Fibroblast of lung (primary cell): ENCODE measurements at regions not wholly inside any gene's neighbourhood (a gene's known extent, or its start where the extent isn't known, plus 50 kb on each side); places are given as distances from the start of the nearest gene placed in this dataset.
A peak's percentile ranks its signal among the peaks of the same experiment; 100 is the strongest.

Experiments
- DNase-seq, 2 donors: peaks; one replicate each; pipeline versions ENCODE4 v3.0.0 to v3.0.0-alpha.2; 2010; ENCODE audit warnings: low read depth in 2 of 2
- H2AFZ ChIP-seq: 2 replicates; pipeline ENCODE4 v1.5.1; 2012; ENCODE audit warnings: low read length, control low read depth, inconsistent platforms
- H3K27ac ChIP-seq: 2 replicates; pipeline ENCODE4 v1.5.1; 2011; ENCODE audit warnings: low read length, control low read depth; ENCODE audit not compliant: insufficient read depth
- H3K27me3 ChIP-seq: 2 replicates; pipeline ENCODE4 v1.5.1; 2011; ENCODE audit warnings: mild to moderate bottlenecking, low read length; ENCODE audit not compliant: control insufficient read depth, insufficient read depth
- H3K36me3 ChIP-seq: 2 replicates; pipeline ENCODE4 v1.5.1; 2011; ENCODE audit warnings: low read length; ENCODE audit not compliant: control insufficient read depth, insufficient read depth
- H3K4me1 ChIP-seq: 2 replicates; pipeline ENCODE4 v1.5.1; 2011; ENCODE audit warnings: low read length; ENCODE audit not compliant: control insufficient read depth, insufficient read depth; ENCODE audit errors: extremely low read depth
- H3K4me2 ChIP-seq: 2 replicates; pipeline ENCODE4 v1.5.1; 2011; ENCODE audit warnings: low read length, control low read depth; ENCODE audit not compliant: insufficient read depth; ENCODE audit errors: extremely low read depth
- H3K4me3 ChIP-seq, 4 experiments: fragments of 200-600 bp in 1 of 4; sonication (generic) in 1 of 4; replicated peaks in 1 of 4; 2 replicates each; pipeline ENCODE4 v1.5.1; 2011 to 2016; ENCODE audit warnings: low read length in 4 of 4, low read depth in 3 of 4, mild to moderate bottlenecking in 3 of 4, control low read depth in 2 of 4, inconsistent platforms in 1 of 4, mixed read lengths in 1 of 4; ENCODE audit not compliant: insufficient read depth in 1 of 4; ENCODE audit errors: control extremely low read depth in 1 of 4
- H3K79me2 ChIP-seq: 2 replicates; pipeline ENCODE4 v1.5.1; 2012; ENCODE audit warnings: mild to moderate bottlenecking, low read length, inconsistent platforms; ENCODE audit not compliant: control insufficient read depth, insufficient read depth
- H3K9ac ChIP-seq: 2 replicates; pipeline ENCODE4 v1.5.1; 2011; ENCODE audit warnings: mild to moderate bottlenecking, low read length, control low read depth; ENCODE audit not compliant: insufficient read depth
- H3K9me3 ChIP-seq: 2 replicates; pipeline ENCODE4 v1.5.1; 2012; ENCODE audit warnings: low read depth, low read length; ENCODE audit not compliant: control insufficient read depth, insufficient read depth
- H4K20me1 ChIP-seq: 2 replicates; pipeline ENCODE4 v1.5.1; 2011; ENCODE audit warnings: low read length; ENCODE audit not compliant: control insufficient read depth, insufficient read depth; ENCODE audit errors: extremely low read depth
- CTCF ChIP-seq, 2 donors: IDR thresholded peaks in 1 of 2; conservative IDR thresholded peaks in 1 of 2; 1 replicate in 1 of 2; 2 replicates in 1 of 2; pipeline ENCODE4 v1.5.1; 2011 to 2012; ENCODE audit warnings: low read length in 2 of 2, control low read depth in 1 of 2, inconsistent platforms in 1 of 2, low read depth in 1 of 2, mild to moderate bottlenecking in 1 of 2
- EZH2 ChIP-seq: IDR thresholded peaks from 2 replicates; pipeline ENCODE4 v1.5.1; 2012; ENCODE audit warnings: low read length, control low read depth, mild to moderate bottlenecking; ENCODE audit errors: missing control alignments

GRCh38 chr6:139759086-139759485 lies 384.6 kb upstream of the CITED2 start:
- Histone ChIP-seq H3K79me2 (no peaks in the 10 kb centered on the region), H3K4me1 (peaks cover 12% of the 10 kb centered on the region), H3K9me3 (no peaks in the 10 kb centered on the region), H3K36me3 (no peaks in the 10 kb centered on the region), H3K27ac (no peak overlapping the region), H4K20me1 (no peaks in the 10 kb centered on the region), H3K4me3 (no peak overlapping the region), H3K27me3 (no peaks in the 10 kb centered on the region), H2AFZ (no peak overlapping the region), H3K4me2 (no peak overlapping the region), H3K9ac (no peak overlapping the region)
- no peak for DNase-seq
- TF ChIP-seq CTCF (conservative IDR thresholded peaks at IDR 0.05 in 1 of 2, IDR thresholded peaks at IDR 0.05 in 1 of 2; ENCODE audit: low read depth in 1 of 2, low read length in 2 of 2) = no peak

GRCh38 chr6:139758209-139758611 lies 383.8 kb upstream of the CITED2 start:
- H3K36me3 ChIP-seq = no peaks in the 10 kb centered on the region
- peaks cover 8% of the 10 kb centered on the region for H3K4me1 ChIP-seq
- no peaks in the 10 kb centered on the region for H3K27me3 ChIP-seq
- no peak for TF ChIP-seq EZH2
- no peak for TF ChIP-seq CTCF (conservative IDR thresholded peaks at IDR 0.05 in 1 of 2, IDR thresholded peaks at IDR 0.05 in 1 of 2; ENCODE audit: low read depth in 1 of 2, low read length in 2 of 2)
- no peak overlapping the region for H3K9ac ChIP-seq
- H3K27ac ChIP-seq = no peak overlapping the region
- H3K79me2 ChIP-seq = no peaks in the 10 kb centered on the region
- H3K4me3 ChIP-seq = no peak overlapping the region
- H3K9me3 ChIP-seq = no peaks in the 10 kb centered on the region
- no peaks in the 10 kb centered on the region for H4K20me1 ChIP-seq
- no peak overlapping the region for H3K4me2 ChIP-seq
- no peak overlapping the region for H2AFZ ChIP-seq
- DNase-seq = peak in 1 of 2 donors; percentile 68

- H3K27me3 ChIP-seq = no peaks in the 10 kb centered on the region
- peaks cover 8% of the 10 kb centered on the region for H3K4me1 ChIP-seq
- H3K79me2 ChIP-seq = no peaks in the 10 kb centered on the region
- no peak overlapping the region for H3K9ac ChIP-seq
- TF ChIP-seq CTCF (conservative IDR thresholded peaks at IDR 0.05 in 1 of 2, IDR thresholded peaks at IDR 0.05 in 1 of 2; ENCODE audit: low read depth in 1 of 2, low read length in 2 of 2) = no peak
- no peak for TF ChIP-seq EZH2
- no peaks in the 10 kb centered on the region for H3K9me3 ChIP-seq
- H2AFZ ChIP-seq = no peak overlapping the region
- H3K4me2 ChIP-seq = no peak overlapping the region
- DNase-seq = peak; percentile 65 to 69
- H3K4me3 ChIP-seq = no peak overlapping the region
- no peaks in the 10 kb centered on the region for H3K36me3 ChIP-seq
- no peak overlapping the region for H3K27ac ChIP-seq
- no peaks in the 10 kb centered on the region for H4K20me1 ChIP-seq
Measured at GRCh38 chr6:139757784-139758183, 383.3 kb upstream of the CITED2 start.
